ENCODE measurements at regions not wholly inside any gene's neighbourhood (a gene's known extent, or its start where the extent isn't known, plus 50 kb on each side); places are given as distances from the start of the nearest gene placed in this dataset.

DNA sequence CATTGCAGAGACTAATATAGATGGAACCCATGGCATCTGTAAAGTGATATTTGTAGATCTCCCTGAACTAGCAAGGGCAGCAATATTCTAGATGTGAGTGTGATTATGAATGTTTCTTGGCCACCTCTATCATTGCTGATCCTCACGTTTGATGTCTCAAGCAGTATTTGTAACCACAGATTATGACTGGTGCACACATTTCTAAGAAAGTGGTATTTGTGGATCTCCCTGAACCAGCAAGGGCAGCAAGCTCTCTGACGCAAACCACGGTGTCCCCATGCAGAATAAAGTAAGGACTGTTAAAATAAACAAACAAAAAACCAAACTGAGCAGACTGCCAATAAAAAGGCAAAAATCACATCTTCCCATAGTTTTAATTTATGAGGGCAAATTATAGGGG is 301.3 kb downstream of the CSNK1G3 start:
- ChIA-PET CTCF (no interaction called here), POLR2A (no interaction called here)
- TF ChIP-seq, protein P1, sequence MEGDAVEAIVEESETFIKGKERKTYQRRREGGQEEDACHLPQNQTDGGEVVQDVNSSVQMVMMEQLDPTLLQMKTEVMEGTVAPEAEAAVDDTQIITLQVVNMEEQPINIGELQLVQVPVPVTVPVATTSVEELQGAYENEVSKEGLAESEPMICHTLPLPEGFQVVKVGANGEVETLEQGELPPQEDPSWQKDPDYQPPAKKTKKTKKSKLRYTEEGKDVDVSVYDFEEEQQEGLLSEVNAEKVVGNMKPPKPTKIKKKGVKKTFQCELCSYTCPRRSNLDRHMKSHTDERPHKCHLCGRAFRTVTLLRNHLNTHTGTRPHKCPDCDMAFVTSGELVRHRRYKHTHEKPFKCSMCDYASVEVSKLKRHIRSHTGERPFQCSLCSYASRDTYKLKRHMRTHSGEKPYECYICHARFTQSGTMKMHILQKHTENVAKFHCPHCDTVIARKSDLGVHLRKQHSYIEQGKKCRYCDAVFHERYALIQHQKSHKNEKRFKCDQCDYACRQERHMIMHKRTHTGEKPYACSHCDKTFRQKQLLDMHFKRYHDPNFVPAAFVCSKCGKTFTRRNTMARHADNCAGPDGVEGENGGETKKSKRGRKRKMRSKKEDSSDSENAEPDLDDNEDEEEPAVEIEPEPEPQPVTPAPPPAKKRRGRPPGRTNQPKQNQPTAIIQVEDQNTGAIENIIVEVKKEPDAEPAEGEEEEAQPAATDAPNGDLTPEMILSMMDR (IDR thresholded peaks at IDR 0.05; ENCODE audit: insufficient read depth, low read depth, low read length): no peak
- Histone ChIP-seq H3K36me3 (ENCODE audit: control insufficient read depth, insufficient read depth, low read length) (no peaks in the 10 kb centered on the region), H3K27me3 (ENCODE audit: control insufficient read depth, insufficient read depth, low read length) (no peaks in the 10 kb centered on the region), H3K4me3 (ENCODE audit: low read depth, low read length) (no peak overlapping the region)
- DNase-seq (ENCODE audit: low read depth): no peak

DNA sequence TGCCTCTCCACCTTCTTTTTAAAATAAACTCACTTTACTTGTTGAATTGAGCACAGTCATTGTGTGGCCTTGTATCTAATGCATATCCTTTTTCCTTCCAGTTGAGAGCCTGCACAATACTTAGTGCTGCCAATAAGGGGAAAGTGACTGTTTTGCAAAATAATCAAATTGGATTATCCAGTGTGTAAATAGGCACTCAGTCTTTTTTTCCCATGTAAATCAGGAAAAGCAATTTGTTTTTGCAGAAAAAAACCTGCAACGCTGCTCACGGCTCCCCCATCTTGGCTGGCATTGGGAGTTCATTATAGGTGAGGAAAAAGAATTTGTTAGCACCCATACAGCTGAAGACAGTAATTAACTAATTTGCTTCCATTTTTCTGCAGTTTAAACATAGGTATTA is 299.9 kb downstream of the CSNK1G3 start:
- Histone ChIP-seq H3K27me3 (ENCODE audit: control insufficient read depth, insufficient read depth, low read length) (no peaks in the 10 kb centered on the region), H3K36me3 (ENCODE audit: control insufficient read depth, insufficient read depth, low read length) (no peaks in the 10 kb centered on the region), H3K4me3 (ENCODE audit: low read depth, low read length) (no peak overlapping the region)
- CTCF ChIA-PET: no interaction called here
- DNase-seq (ENCODE audit: low read depth): no peak
- TF ChIP-seq, protein P1 (IDR thresholded peaks at IDR 0.05; ENCODE audit: insufficient read depth, low read depth, low read length): no peak
- POLR2A ChIA-PET: no interaction called here

DNA sequence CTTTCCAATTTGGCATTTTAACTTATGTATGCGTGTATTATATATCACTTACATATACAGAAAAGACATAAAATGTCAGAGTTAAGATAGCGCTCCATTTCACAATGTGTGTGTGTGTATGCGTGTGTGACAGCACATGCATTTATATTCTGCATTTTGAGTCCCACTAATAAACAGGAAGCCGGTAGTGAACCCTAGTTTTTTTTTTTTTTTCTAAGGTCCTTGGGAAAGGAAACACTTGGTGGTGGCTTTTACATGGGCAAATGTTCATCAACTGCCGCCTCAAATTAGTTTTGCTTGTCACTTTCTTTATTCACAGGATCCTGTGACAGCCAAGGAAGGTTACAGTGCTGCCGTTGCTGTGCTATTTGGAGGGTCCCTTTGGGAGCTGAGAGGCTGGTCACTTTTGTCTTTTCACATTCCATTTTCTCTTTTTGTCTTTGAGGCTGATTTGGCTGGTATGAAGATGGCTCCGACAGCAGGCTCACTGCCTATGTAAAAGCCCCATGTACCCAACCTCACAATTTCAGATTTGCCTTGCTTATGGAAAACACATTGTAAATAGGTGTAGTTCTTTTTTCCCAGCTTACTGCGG is 298.9 kb downstream of the CSNK1G3 start:
- no peaks in the 10 kb centered on the region for H3K27me3 ChIP-seq (ENCODE audit: control insufficient read depth, insufficient read depth, low read length)
- CTCF ChIA-PET: no interaction called here
- no peak for DNase-seq (ENCODE audit: low read depth)
- TF ChIP-seq, protein P1 (IDR thresholded peaks at IDR 0.05; ENCODE audit: insufficient read depth, low read depth, low read length): no peak
- no peak overlapping the region for H3K4me3 ChIP-seq (ENCODE audit: low read depth, low read length)
- H3K36me3 ChIP-seq (ENCODE audit: control insufficient read depth, insufficient read depth, low read length): no peaks in the 10 kb centered on the region
- POLR2A ChIA-PET: interaction anchor here (0.6 kb wide), 1 partner anchor 531 kb away, joined by 3 read pairs; no protein-coding TSS in a partner anchor

GRCh38 chr5:123810253-123810652 is 298.3 kb downstream of the CSNK1G3 start:
- Histone ChIP-seq H3K27me3 (ENCODE audit: control insufficient read depth, insufficient read depth, low read length) (no peaks in the 10 kb centered on the region), H3K36me3 (ENCODE audit: control insufficient read depth, insufficient read depth, low read length) (no peaks in the 10 kb centered on the region), H3K4me3 (ENCODE audit: low read depth, low read length) (no peak overlapping the region)
- DNase-seq (ENCODE audit: low read depth): no peak
- POLR2A ChIA-PET: interaction anchor here (0.6 kb wide), 1 partner anchor 531 kb away, joined by 3 read pairs; no protein-coding TSS in a partner anchor
- CTCF ChIA-PET: no interaction called here
- TF ChIP-seq, protein P1 (IDR thresholded peaks at IDR 0.05; ENCODE audit: insufficient read depth, low read depth, low read length): no peak

DNA sequence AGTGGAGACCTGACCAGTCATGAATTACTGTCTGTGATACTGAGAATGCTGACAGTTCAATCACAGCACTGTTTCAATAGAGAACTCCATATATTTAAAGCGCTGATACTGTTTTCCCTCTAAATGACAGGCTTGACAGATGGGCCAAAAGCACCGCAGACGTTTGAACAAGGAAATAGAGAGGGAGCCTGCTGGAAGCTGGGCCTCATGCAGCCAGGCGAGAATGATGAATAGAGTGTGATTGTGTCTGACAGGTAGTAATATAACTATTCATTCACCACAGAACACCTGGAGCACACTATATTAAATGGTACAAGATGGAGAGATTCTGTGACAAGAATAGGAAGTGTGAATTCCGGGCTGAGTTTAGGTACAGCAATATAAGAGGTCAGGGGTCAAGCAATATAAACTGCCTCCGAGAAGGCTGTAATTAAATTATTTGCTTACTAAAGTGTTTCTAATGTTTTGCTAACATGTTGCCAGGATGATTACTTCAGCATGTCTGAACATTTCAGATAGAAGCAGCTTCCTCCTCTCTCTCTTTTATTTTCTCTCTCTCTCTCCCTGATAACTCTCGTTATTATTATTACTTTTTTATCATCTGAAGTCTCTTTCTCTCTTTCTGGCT is 297.7 kb downstream of the CSNK1G3 start:
- Histone ChIP-seq H3K27me3 (ENCODE audit: control insufficient read depth, insufficient read depth, low read length) (no peaks in the 10 kb centered on the region), H3K4me3 (ENCODE audit: low read depth, low read length) (no peak overlapping the region), H3K36me3 (ENCODE audit: control insufficient read depth, insufficient read depth, low read length) (no peaks in the 10 kb centered on the region)
- POLR2A ChIA-PET: no interaction called here
- no peak for DNase-seq (ENCODE audit: low read depth)
- CTCF ChIA-PET: no interaction called here
- TF ChIP-seq, protein P1 (IDR thresholded peaks at IDR 0.05; ENCODE audit: insufficient read depth, low read depth, low read length): no peak
